ENCODE measurements at regions not wholly inside any gene's neighbourhood (a gene's known extent, or its start where the extent isn't known, plus 50 kb on each side); places are given as distances from the start of the nearest gene placed in this dataset.

DNA sequence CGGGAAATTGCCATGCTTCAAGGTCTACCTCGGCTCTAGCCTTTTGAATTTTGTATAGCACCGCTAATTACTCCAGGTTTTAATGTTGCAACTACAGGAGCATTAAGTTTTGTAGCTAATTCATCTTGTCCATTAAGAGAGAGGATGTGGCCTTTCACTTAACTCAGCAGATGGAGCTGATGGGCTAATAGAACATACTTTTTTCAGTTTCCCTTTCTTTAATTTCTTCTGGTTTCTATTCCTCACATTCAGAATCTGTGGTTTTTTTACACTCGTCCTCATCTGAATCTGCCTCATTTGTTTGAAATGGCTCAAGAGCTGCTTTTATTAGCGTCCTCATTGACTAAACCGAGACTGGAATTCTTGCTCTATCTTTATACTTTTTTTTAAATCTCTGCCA, 2085.7 kb upstream of the C9orf72 start:
- DNase-seq = no peak

DNA sequence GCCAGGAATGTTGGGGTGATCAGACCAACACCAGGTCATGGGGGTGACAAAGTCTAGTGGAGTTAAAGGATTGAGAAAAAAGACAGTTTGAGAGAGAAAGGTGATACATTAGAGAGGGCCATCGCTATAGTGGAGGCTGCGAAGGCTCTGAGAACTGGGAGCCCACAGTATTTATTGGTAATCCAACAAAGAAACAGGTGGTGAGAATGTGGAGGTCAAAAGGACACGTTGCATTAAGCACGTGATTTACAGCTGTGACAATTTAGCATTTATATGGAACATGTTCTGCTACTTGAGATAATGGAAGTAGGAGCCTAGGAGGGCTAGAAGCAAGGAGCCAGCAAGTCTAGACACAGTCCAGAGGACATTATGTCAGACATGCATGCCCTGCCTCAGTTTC, 2086.5 kb upstream of the C9orf72 start:
- DNase-seq = no peak

DNA sequence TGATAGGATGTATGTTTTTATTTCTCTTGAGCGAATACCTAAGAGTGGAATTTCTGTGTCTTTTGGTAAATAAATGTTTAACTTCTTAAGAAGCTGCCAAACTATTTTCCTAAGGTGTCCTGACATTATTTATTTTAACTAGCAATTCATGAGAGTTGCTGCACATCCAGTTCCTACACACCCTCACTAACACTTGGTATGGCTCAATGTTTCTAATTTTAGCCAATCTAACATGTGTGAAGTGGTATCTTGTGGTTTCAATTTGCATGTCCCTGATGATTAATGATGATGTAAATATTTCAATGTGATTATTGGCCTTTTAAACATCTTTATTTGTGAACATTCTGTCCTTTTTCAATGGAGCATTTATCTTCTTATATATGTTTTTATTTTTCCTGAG, 2095.5 kb upstream of the C9orf72 start:
- no peak for DNase-seq

DNA sequence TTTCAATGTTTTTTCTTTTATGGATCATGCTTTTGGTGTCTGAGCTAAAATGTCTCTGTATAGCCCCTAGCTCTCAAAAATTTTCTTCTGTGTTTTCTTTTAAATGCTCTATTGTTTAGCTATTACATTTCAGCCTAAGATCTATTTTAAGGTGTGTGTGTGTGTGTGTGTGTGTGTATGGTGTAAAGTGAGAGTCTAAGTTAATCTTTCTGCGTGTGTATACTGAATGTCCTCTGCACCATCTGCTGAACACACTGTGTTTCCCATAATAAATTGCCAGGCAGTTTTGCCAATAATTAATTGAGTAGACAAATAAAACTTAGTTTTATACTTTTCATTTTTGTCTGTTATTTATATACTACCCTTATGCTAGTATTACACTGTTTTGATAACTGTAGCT, 2096.3 kb upstream of the C9orf72 start:
- peak in 1 of 2 experiments; percentile 12 for DNase-seq

DNA sequence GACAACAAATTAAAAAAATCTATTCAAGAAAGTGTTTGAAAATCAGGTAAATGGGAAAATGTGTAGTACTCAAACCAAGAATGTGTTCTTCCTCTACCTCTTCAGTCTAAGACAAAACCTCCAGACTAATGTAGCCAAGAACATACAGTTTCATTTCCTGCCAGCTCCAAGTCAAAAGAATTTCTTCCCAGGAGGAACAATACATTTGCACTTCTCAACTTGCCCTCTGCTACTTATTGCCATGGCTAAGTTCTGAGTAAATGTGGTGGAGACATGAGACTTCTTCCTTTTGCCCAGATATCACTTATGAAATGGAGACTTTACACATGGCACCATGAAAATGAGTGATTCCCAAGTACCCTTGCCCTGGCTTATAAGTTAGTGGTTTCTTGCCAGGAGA, 2112.2 kb upstream of the C9orf72 start:
- DNase-seq = no peak

DNA sequence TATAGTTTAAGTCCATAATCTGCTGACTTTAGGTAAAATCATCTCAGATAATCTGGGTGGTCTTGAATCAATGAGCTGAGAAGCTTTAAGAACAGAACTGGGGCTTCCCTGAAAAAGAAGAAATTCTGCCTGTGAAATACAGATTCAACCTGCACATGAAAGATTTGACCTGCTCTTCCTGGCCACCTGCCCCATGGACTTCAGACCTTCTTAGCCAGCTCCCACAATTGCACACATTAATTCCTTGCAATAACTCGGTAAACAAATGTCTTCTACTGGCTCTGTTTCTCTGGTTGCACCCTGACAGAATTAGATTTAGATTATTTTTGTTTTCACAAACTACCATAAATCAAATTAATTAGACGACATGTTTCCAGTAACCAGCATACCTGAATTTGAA, 2117.9 kb upstream of the C9orf72 start:
- DNase-seq = no peak

DNA sequence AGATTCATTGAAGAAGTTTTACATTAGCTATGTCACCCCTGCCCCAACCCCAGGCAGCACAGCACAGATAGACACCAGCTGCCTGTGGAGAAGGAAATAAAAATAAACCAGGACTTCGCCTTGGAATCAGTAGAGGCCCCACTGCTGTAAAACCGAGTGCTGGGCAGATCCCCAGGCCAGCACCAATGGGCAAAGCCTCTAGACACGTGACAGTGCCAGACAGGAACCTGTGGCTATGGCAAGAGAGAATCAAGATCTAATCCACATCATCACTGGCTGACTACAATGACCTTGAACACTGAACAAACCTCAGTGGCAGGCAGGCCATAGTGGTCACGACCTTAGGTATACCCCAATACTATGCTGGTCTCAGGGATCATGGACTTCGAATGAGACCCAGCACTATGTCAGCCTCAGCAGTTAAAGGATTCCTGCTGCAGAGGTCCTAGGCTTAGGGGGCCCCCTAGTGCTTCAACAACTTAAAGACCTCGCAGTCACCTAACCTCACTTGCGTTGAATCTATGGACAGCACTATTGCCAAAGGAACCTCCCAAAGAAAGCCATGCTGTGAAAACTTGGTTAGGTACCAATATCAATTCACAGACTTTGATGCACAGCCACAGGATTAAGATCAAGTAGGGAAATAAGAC, 2118.6 kb upstream of the C9orf72 start:
- peak; percentile 16 to 59 for DNase-seq

DNA sequence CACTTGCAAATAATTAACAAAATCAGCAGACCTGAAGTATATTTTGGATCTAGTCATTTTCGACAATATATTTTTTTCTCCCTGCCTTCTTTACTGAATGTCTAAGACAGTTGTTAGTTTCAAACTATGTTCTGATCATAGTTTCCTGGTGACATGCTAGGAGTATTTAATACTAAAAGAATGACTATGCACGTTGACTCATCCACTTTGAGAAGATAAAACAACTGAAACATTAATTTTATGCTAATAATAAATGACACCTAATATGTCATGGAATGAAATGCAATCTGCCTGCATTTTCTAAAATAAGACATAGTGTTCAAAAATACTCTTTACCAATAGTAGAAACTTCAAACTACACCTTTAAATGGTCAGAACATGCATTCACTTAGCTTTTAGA, 2123.7 kb upstream of the C9orf72 start:
- no peak for DNase-seq

DNA sequence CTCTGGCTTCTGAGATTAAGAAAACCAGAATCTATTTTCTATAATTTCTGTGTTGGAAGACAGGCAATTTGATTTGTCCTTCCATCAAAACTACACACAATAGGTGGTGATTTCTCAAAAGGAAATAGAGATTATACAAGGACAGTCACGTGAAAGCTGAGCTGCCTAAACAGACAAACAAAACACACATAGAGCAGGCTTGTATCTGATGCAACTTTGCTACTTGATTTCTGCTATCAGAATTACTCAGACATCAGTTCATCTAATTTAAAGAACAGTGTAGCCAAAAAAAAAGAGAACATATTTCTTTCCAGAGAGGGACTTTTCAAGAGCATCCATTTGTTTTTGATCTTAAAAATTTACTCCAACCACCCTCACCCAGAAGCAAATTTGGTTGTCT, 2128.3 kb upstream of the C9orf72 start:
- DNase-seq = no peak

DNA sequence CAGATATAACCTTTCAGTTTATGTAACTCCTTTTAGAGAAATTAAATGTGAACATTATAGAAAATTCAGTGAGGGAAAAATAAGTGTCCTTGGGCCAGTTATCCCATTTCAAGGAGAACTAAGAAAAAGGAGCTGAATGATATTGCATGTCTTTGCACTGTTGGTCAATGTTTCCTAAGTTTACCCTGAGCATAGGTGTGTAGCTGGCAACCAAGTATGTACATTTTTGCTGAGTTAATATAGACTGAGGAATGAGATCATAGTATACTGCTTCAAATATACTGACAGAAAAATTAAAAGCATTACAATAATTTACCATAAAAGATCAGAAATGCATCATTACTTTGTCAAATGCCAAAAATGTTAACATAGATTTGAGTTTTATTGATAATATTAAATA, 2128.7 kb upstream of the C9orf72 start:
- DNase-seq = no peak

DNA sequence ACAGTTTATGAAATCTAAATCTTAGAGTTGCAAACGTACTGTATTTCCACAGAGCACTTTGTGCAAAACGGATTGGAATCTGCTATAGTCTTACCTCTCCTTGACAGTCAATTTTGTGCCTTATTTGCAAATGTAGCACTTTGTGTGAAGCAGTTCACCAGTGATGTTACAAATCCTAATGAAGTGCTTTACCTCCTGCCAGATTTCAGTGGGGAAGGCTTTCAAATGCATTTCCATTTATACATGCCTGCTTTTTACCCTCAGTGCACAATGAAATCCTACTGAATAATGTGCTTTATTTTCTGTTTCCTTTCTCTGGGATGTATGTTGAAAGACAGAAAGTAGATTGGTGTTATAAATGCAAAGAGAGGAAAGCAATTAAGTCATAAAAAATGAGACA, 2141.6 kb upstream of the C9orf72 start:
- no peak for DNase-seq

DNA sequence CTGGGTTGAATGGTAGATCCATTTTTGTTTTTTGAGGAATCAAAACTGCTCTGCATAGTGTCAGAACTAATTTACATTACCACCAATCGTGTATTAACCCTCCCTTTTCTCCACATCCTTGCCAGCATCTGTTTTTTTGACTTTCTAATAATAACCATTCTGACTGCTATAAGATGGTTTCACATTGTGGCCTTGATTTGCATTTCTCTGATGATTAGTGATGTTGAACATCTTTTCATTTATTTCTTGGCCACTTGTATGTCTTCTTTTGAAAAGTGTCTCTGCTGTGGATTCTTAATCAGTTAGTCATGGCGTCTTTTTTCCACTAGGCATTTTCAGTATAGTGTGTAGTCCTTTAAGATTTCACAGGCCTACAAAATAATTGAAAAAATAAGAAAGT, 2144.3 kb upstream of the C9orf72 start:
- DNase-seq = no peak

DNA sequence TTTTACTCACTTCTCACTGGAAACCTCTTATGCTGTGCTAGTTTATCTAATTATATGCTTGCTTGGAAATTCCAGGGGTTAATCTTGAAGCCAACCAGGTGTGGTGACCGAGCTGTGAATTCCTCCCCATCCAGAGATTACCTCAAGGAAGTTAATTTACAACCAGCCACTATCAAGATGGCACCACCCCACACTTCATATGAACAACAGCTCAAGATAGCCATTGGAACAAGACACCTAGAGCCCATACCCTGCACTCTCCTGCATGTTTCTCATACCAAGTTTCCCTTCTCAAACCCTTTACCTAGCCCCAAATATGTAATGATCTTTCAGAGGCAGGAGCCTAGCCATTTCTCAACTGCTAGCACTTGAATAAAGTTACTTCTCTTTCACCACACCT, 2156.9 kb upstream of the C9orf72 start:
- no peak for DNase-seq

DNA sequence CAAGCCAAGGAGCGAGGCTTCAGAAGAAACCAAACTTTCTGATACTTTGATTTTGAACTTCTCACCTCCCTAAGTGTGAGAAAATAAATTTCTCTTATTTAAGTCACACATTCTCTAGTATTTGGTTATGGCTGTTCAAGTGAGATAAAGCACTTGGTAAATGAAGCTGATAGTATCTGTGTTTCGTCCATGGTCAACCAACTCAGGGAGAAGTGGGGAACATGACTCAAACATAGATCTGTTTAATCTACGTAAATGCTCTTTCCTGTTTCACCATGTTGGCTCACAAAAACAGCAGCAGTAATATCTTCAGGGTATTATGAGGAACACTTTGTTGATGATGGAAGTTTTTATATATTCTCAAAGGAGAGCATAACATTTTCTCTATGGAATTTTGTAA, 2167.2 kb upstream of the C9orf72 start:
- DNase-seq = no peak

DNA sequence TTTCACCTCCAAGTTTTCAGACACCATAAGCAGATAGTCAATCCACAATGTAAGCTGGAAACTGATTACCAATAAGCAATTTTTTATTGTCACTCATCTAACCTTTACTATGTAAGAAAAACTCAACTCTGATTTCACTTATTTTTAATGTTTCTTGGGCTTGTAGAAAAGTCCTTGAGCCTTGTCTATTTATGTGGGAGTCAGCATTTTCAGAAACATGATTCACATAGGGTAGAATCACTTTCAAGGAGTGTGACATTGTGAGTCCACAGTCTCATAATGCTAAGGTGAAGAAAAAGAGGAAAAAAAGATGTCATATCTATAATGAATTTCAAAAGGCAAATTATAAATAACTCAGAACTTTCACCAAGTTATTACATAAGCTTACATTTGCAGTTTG, 2167.9 kb upstream of the C9orf72 start:
- DNase-seq = no peak

DNA sequence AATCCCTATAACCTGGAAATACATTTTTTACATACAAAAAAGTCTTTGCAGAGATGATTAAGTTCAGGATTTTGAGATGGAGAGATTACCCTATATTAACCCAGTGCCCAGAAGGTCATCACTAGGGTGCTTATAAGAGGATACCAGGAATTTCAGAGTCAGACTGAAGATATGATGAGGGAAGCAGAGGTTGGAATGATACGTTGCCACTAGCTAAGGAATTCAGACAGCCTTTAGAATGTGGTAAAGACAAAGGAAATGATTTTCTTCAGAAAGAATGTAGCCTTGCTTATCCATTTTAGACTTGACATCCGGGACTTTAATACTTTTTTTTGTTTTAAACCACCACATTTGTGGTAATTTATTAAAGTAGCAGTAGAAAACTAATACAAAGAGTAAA, 2176.8 kb upstream of the C9orf72 start:
- no peak for DNase-seq

DNA sequence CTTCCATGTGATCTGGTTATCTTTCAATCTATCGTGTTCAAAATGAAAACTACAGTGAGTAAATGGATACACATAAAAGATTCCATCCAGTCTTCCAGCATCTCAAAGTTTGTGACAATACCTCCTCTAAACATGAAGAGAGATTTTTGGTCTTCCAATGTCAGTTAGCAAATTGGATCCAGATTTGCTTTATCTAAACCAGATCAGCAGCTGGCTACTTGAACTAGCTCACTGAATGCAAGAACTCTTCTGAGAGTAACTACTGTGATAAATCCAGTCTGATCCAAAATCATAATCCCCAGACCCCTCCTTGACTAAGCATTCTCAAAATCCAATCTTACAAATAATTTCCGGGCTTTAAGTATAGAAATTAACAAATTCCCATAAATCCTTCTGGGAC, 2177.9 kb upstream of the C9orf72 start:
- DNase-seq = no peak

DNA sequence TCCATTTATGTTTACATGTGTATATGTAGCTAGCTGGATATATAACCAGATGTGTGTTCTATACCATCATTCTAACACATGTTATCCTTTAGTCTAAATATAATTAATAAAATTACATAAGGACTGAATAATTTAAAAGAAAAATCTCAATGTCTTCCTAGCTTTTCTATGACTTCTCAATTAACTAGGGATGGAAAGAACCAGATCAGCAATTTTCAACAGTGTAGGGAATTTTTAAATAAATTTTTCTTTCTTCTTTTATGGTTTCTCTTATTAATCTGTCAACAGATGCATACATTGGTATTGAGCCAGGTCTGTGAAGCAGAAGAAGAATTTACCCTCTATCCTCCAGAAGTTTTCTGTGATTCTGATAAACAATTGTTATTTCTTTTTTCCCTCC, 2180.4 kb upstream of the C9orf72 start:
- DNase-seq = no peak

DNA sequence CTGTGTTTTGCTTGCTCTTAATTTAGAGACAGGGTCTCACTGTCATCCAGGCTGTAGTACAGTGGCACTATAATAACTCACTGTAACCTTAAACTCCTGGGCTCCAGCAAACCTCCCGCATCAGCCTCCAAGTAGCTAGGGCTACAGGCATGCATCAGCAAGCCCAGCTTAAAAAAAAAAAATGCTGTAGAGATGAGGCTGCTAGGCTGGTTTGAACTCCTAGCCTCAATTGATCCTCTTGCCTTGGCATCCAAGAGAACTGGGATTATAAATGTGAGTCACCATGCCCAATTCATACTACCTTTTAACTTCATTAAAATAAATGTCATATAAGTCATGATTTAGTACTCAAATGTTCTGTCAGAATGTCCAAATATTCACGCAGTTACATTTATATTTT, 2195.7 kb upstream of the C9orf72 start:
- DNase-seq = no peak

DNA sequence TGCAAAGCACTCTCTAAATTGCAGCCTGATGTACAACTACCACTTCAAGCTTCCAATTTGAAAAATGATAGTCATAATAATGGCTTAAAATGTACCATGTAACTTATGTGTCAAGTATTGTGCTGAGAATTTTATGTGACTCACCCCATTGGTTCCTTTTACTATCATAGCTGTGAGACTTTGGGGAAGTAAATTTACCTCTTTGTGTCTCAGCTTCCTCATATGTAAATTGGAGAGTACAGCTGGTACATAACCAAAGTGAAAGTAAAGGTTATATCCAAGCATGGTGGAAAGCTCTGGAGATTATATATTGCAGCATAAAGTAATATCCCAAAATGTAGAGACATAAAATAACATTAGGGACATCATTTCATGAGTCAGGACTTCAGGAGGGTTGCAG, 2200.4 kb upstream of the C9orf72 start:
- no peak for DNase-seq

DNA sequence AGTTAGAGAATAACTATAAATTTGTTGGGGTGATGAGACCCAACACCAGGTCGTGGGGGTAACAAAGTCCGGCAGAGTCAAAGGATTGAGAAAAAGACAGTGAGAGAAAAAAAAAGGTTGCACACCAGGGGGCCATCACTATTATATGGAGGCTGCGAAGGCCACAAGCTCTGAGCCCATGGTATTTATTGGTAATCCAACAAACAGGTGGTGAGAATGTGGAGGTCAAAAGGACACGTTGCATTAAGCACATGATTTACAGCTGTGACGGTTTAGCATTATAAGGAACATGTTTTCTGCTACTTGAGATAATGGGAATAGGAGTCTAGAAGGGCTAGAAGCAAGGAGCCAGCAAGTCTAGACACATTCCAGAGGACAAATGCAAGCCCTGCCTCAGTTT, 2202.2 kb upstream of the C9orf72 start:
- no peak for DNase-seq

DNA sequence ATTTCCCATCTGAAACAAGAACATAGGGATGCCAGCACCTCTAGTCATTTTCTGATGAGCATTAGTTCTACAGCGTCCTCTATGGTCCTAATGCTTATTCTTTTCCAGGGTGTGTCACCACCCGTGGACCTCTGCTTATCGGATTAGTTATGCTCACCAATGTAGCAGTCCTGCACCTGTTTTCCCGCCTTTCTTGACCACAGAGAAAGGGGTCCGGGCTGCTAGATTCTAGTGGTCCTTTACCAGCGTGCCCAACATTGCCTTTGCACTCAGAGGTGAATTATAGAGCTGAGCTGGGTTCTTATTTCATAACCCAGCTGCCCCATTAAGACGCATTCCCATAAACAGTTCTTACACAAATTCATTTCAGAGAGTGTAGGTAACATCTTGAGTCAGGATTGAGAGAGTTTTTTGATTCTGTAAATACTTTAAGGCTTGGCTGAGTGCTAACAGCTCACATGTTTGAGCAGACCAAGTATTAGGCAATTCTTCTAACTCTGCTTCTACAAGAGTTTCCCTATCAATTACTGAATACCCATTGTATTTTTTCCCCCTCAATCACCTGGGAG, 2205.1 kb upstream of the C9orf72 start:
- DNase-seq = no peak

DNA sequence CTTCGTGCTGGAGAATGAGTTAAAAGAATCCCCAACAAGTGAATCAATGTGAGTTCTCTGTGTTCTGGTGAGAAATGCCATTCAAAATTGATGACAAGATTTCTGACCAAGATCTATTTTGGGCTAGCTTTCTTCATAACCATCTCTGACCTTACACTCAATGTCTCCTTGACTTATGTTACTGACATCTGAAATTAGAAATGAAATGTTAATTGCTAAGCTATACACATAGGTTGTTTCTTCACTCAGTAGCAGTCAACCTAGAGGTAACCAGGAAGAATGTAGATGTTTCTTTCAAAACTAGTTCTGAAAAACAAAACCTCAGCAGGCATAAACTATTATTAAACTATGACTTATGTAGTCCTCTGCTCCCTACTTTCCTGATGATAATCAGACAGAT, 2220.7 kb upstream of the C9orf72 start:
- no peak for DNase-seq

DNA sequence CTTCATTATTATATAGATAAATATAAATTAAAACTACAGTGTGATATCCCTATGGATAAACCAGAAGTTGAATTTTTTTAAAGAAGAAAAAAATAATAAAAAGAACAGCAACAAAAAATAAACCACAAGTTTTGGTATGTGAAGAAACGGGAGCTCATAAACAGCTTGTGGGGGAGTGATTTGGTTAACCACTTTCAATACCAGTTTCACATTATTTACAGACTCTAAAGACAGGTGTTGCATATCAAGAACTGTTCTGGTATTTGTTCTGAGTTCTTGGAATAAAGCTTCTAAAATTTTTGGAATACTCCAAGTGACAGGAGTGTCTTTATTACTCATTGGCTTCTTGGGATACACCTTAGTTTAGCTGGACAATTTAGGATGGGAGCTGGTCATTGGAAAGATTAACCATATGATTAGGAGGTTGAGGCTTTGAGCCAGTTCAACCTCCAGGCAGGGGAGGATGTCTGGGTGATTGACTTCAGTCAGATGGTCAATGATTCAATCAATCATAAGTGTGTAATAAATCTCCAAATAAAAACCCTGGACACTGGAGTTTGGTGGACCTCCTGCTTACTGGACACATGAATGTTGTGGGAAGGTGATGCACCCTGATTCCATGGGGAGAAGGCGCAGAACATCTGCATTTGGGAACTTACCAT, 2223.1 kb upstream of the C9orf72 start:
- no peak for DNase-seq

DNA sequence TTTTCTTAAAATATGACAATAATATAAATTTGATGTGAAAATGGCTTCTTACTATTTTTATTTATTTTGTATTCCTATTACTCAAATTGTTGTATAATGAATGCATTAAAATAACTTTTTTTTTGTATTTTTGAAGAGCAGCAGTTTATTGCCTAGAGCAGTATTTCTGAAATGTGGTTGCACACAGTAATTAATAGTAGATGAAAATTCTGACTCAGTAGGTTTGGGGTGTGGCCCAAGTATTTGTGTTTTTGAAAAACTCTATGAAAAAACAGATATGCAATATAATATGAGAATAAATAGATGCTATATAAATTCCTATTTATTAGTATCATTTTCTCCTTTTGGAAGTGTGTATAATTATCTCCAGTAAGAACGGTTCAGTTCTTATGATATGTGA, 2225.3 kb upstream of the C9orf72 start:
- no peak for DNase-seq
